T-helper 2 cell treated with Interferon-gamma antibody and Interleukin-4, amounts not matched to agents 100 ng/mL and 5 ng/mL, for 36 hours (primary cell): ENCODE measurements at regions not wholly inside any gene's neighbourhood (a gene's known extent, or its start where the extent isn't known, plus 50 kb on each side); places are given as distances from the start of the nearest gene placed in this dataset.

Experiments used
- intact Hi-C: fragments of 100-400 bp; cut with micrococcal nuclease; formaldehyde crosslinking; loops from one replicate; pipeline ENCODE4 v1.15.1; 2023

GRCh38 chr2:122610948-122611609, 855.6 kb downstream of the TSN start:
- intact Hi-C loops, result no loop called here

GRCh38 chr2:122622934-122623333, 867.5 kb downstream of the TSN start:
- intact Hi-C loops, result no loop called here

- intact Hi-C loops, result no loop called here
Observed at GRCh38 chr2:122627388-122627787, 871.9 kb downstream of the TSN start.

- intact Hi-C loops, result no loop called here
Observed at GRCh38 chr2:122634256-122634655, 878.8 kb downstream of the TSN start.

DNA sequence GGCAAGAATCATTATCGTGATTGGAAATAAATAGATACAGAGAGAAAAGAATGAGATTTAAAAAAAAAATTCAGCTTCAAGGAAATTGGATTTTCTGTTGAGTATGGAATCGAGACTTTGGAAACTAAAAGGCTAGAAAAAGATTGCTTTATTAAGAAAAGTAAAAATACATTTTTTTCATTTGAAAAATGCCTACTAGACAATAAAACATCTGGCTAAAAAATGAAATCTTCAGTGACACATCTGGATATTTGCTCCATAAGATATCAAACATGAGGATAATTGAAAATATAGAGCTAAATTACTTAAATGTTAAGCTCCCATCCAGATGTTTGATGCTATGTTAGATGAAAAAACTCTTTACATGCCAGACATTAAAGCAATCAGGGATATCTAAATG, 879.5 kb downstream of the TSN start:
- intact Hi-C loops, result no loop called here

- intact Hi-C loops, result no loop called here
Observed at GRCh38 chr2:122635686-122636085, 880.2 kb downstream of the TSN start.

DNA sequence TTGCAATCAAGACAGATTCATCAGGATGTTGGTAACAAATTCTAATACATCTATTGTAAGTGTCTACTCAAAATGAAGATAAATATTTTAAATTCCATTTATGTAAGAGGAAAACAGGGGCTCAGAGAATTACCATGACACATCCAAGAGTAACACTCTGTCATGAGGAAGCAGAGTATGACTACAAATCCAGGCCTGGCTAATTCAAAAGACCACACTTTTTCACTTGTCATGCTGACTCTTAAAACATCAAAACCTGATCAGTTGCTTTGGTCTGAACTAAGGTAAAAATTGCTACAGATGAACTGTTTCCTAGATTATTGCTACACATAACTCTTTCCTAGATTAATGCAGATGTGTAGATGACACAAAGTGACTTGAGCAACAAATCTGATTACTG, 880.6 kb downstream of the TSN start:
- intact Hi-C loops, result no loop called here

GRCh38 chr2:122639176-122639575, 883.7 kb downstream of the TSN start:
- intact Hi-C loops, result no loop called here

GRCh38 chr2:122639711-122640110, 884.3 kb downstream of the TSN start:
- intact Hi-C loops, result no loop called here

DNA sequence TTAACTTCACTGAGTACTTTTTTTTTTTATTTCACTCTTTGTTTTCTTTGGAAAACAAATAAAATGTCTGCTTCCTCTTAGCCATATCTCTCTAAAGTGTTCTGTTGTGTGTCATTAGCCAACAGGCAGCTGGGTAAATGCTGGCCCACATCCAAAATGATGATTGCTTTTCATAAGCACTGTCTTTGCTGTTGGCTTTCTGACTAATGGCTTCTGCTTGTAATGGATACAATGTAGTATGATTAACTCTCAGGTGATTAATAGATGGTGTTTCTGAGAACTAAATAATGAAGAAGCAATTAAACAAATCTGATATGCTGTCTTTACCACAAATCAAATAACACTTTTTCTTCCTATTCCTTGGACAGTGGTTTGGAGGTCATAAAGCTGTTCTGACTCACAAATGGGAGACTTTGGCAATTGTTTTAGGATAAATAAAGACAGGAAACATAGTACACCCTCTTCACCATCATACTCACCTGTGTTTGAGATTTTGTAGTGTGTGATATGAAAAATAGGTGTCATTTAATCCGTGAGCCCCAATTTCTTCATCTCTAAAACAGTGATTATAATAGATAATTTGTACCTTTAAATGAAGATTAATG, 888.4 kb downstream of the TSN start:
- intact Hi-C loops, result no loop called here

DNA sequence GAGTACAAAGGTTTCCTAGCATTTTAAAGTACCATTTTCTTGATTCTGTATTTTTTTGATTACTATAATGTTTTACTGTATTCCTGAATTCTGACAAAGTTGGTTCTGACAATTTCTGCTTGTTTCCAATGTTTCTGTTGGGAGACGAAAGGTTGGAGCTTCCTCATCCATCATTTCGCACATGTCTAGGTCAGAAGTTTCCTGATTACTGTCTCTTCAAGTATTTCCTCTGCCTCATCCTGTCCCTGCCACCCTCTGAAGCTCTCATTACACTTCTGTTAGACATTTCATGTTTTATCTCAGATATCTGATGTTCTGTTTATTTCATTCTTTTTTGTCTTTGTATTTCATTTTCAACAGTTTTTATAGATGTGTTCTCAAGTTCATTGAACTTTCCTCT, 895.8 kb downstream of the TSN start:
- intact Hi-C loops, result no loop called here

- intact Hi-C loops, result no loop called here
Observed at GRCh38 chr2:122651780-122652179, 896.3 kb downstream of the TSN start.

GRCh38 chr2:122652670-122653069, 897.2 kb downstream of the TSN start:
- intact Hi-C loops, result no loop called here

- intact Hi-C loops, result no loop called here
Observed at GRCh38 chr2:122656403-122656802, 901.0 kb downstream of the TSN start.

DNA sequence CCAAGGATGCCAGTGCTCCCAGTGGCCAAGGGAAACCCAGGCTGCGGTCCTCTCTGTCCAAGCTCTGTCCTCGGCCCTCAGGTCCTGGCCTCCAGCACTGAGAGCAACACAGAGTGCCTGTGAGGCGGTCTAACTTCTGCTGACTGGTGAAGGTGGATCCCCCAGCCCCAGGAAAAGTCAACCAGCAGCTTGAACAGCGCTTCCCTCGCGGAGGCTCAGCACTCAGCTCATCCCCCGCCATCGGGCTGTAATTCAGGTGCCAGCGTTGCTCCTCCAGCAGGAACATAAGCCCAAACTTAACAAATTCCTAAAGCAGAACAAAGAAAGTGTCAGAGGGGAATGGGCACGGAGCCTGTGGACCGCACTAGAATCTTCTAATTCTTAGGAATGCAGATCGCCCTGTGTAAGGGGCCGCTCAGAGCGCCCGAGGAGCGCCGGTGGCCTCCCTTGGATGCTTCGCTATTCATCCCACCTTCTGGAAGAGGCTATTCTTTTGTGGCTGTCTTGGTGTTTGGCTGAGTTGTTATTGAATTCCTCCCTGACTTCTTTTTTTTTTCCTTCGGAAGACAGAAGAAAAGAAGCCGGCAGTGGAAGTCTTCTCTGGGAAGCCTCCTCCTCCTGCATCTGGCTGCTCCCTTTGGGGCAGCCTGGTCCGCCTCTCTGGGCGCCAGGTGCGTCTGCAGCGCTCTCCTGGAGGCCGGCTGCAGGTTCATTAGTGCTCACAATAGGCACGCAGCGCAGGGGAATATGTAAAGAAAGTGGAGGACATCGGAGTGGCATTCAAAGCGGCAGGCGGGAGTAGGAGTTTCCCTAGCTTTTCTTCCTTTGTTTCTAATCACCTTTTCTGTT, 905.6 kb downstream of the TSN start:
- intact Hi-C loops, result no loop called here

- intact Hi-C loops, result no loop called here
Observed at GRCh38 chr2:122663620-122664019, 908.2 kb downstream of the TSN start.

- intact Hi-C loops, result no loop called here
Observed at GRCh38 chr2:122669627-122670026, 914.2 kb downstream of the TSN start.

DNA sequence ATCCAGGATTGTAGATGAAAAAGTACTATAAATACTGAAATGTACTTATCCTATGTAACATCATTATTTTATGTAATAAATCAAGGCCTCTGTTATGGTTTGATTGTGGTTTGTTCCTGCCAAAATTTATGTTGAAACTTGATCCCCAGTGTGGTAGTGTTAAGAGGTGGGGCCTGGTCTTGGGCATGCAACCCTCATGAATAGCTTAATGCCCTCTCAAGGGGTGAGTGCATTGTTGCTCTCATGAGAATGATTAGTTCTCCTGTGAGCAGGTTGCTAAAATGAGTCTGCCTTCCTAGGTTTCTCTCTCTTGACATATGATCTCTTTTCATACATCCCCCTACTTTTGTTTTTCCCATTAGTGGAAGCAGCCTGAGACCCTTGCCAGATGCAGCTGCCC, 915.4 kb downstream of the TSN start:
- intact Hi-C loops, result no loop called here

GRCh38 chr2:122680662-122681061, 925.2 kb downstream of the TSN start:
- intact Hi-C loops, result no loop called here

DNA sequence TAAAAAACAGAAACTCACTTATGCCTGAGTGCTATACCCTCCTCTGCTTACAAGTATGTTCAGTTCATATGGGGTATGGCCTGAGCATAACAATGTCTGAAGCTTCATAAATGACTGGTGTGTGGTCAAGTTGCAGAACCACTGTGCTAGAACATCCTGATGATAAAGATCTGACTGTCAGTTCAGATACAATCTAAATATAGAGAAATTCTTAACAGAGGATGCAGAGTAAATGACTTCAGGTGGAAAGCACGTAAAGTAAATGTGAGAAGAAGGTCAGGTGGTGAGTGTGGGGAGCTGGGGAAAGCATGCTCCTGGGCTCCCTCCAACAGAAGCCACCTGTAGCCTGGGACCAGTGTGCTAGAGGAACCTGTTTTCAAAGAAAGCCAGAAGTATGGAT, 926.2 kb downstream of the TSN start:
- intact Hi-C loops, result no loop called here

DNA sequence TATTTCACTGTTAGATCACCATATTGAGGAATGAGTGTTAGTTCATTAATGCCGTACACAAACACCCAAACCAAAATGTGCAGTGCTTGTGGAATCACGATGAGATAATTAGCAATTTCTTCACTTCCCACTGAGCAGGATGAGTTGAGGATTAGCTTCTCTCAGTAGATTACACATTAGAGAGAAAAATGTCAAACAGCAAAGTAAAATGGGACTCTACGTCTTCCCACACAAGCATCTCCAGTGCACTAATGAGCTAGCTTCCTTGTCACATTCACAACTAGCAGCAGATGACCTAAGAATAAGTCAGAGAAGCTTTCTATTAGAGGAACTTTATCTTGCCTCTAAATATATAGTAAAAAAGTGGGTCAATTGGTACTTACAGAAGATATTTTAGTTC, 926.9 kb downstream of the TSN start:
- intact Hi-C loops, result no loop called here

DNA sequence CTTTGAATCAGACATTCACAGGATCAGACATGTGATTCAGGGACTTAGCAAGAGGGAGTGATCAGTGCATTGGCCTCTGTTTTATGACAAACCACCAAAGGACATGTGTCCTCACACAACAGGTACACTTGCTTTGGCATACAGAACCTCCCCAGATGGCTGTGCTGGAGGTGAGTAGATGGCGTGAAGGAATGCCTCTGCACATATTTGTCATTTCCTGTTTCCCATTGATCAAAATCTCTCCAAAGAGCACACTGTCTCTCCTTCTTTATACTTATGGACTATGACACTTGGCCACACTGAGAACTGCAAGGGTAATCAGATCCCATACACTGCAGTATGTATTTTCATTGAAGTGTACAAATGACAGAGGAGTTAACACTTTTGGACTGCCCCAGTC, 927.6 kb downstream of the TSN start:
- intact Hi-C loops, result no loop called here
